Fibroblast of lung (primary cell): ENCODE measurements at regions not wholly inside any gene's neighbourhood (a gene's known extent, or its start where the extent isn't known, plus 50 kb on each side); places are given as distances from the start of the nearest gene placed in this dataset.

Source experiments
- CTCF ChIP-seq, 2 donors: IDR thresholded peaks in 1 of 2; conservative IDR thresholded peaks in 1 of 2; 1 replicate in 1 of 2; 2 replicates in 1 of 2; pipeline ENCODE4 v1.5.1; 2011 to 2012; ENCODE audit warnings: low read length in 2 of 2, control low read depth in 1 of 2, inconsistent platforms in 1 of 2, low read depth in 1 of 2, mild to moderate bottlenecking in 1 of 2
- EZH2 ChIP-seq: IDR thresholded peaks from 2 replicates; pipeline ENCODE4 v1.5.1; 2012; ENCODE audit warnings: low read length, control low read depth, mild to moderate bottlenecking; ENCODE audit errors: missing control alignments

- TF ChIP-seq CTCF (conservative IDR thresholded peaks at IDR 0.05 in 1 of 2, IDR thresholded peaks at IDR 0.05 in 1 of 2; ENCODE audit: low read depth in 1 of 2, low read length in 2 of 2): no peak
- TF ChIP-seq EZH2: no peak
These were observed 66.3 kb upstream of the TMEM164 start for GRCh38 chrX:109936598-109936997.
